ENCODE measurements at regions not wholly inside any gene's neighbourhood (a gene's known extent, or its start where the extent isn't known, plus 50 kb on each side); places are given as distances from the start of the nearest gene placed in this dataset.

- TF ChIP-seq POLR2A (IDR thresholded peaks at IDR 0.05): no peak
- no peak for TF ChIP-seq CTCF (IDR thresholded peaks at IDR 0.05)
Measured at GRCh38 chr2:12212841-12213597, 466.6 kb downstream of the LPIN1 start.

All from Peyer's patch (tissue), 4 donors.